ENCODE measurements at regions not wholly inside any gene's neighbourhood (a gene's known extent, or its start where the extent isn't known, plus 50 kb on each side); places are given as distances from the start of the nearest gene placed in this dataset.

DNA sequence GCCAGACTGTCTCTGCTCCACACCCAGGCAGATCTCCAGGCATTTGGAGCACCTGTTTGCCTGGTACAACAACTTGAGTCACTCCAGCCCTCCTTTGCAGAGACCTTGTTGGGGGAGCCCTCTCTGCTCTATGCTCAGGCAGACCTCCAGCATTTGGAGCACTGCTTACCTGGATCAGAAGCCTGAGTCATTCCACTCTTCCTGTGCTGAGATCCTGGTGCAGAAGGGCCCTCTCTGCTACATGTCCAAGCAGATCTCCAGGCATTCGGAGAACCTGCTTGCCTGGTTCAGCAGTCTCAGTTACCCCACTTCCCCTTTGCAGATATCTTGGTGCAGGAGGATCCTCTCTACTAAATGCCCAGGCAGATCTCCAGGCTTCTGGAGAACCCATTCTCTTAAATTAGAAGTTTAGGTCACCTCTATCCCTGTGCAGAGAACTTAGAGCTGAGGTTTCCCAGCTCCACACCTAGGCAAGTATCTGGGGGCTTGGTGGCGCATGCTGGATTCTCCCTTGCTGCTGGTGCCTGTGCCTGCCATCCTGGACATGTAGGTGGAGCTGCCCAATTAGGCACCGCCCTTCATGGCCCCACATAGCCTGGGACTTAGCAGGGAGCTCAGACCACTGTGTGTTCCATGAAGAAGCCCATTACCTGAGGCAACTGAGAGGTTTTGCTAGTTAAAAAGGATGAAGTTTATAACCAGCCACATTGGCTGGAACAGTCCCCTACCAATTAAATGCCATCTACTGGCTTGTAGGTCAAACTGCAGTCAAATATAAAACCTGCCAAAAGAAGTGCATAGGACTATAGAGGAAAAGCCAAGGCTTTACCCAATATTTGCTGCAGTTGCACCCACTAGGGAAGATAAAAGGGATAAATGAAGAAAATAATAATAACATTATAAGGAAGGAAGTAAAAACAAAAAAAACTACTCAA, 97.6 kb upstream of the SLITRK6 start:
- no peak for DNase-seq (ENCODE audit: low spot score)

DNA sequence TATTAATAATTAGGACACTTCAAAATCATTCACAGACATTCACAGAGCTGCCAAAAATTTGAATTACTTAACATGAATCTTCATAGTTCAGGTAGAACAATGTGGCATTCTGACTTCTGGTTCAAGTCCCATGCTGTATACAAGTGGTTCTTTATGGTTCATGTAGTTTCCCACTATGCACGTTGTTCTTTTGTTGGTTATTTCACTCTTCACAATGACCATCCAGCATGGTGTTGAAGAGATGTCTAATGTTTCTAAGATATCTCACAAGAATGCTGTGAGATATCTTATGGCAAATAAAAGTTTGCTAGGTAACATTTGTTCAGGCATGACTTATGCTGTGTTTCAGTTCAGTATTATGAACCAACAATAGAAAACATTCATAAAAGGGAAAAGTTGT, 88.2 kb upstream of the SLITRK6 start:
- DNase-seq (ENCODE audit: low spot score), result no peak

DNA sequence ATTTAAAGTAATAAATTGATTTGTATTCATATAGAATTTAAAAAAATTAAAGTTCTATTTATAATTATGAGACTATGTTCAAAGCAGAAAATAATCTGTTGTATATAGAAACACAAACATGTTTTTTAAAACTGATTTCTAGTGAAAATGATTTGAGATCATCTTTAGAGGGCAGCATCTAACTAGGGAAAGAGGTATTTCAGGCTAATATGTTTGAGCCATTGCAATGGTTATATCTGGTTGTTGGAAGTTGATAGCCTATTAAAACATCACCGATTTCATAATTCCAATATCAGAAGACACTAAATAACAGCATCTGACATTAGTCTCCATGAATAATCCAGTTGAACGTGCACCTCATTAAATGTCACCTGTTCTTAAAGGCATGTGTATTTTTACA, 79.8 kb upstream of the SLITRK6 start:
- no peak for DNase-seq (ENCODE audit: low spot score)

DNA sequence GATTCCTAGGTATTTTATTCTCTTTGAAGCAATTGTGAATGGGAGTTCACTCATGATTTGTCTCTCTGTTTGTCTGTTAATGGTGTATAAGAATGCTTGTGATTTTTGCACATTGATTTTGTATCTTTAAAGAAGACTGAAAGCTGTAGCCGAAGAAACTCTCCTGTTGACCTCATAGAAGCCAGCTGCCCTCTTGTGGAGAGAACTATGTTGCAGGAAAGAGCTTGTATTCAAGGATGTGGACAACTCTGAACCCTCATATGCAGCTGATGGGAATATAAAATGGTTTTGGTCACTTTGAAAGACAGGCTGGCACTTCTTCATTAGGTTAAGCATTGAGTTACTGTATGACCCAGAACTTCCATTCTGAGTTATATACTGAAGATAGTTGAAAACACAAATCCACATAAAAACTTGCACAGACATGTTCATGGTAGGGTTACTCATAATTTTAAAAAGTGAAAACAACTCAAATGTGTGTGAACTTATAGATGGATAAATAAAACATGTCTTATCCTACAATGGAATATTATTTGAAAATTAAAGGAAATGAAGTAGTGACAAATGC, 65.8 kb upstream of the SLITRK6 start:
- DNase-seq (ENCODE audit: low spot score), result no peak

DNA sequence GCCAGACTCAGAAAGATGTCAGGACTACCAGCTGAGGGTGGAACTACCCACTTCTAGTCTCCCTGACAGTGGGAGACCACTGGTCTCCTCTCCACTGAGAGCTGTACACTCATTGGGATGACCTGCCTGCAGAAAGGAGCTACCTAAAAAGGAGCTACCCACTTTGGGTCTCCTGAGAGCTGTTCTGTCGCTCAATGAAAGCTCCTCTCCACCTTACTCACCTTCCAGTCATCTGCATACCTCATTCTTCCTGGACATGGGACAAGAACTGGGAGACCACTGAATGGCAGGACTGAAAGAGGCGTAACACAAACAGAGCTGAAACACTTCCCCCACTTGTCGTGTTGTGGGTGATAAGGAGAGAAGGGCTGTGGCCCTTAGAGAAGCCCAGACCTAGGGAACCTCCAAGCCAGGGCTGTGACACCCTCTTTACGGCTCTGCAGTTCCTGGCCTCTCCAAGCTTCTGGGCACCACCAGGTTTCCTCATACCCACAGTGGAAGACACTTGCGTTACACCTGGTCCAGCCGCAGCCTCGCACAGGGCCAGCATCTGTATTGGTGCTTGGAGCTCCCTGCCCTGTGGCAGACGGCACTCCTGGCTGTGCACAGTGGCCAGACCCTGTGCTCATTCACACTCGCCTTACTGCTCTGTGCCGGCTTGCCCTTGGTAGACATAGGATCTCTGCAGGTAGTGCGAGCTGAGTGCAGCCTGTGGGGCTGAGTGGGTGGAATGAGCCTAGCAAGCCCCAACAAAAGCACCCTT, 54.9 kb upstream of the SLITRK6 start:
- DNase-seq (ENCODE audit: low spot score), result no peak

DNA sequence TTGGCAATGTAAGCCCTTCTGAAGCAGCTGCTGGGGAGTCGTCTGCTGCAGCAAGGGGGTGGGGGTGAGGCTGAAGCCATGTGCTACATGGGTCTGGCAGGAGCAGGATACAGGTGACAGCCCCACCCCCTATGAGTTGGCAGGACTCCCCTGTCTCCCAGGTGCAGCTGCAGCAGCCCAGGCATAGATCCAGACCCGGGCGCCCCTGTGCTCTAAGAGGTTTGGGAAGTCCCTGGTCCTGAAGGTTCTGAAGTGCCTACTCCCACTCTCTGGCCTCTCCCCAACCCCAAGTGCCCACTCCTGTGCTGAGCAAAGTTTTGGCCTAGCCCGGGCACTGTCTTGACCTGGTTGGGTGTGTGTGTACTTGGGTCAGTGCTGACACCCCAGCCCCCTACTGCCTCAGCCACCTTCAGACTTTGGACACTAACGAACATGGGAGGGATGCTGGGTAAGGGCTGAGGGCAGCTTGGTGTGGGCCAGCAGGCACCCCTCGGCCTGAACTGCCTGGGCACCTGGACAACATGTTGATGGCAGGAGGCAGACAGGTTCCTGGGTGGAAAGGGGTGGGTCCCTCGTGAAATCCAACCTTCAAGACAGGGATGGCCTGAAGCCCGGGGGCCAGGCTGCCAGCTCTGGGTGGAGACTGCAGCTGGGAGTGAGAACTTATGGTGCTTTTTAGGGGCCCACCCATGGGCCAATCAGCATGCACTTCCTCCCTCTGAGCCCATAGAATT, 54.1 kb upstream of the SLITRK6 start:
- DNase-seq (ENCODE audit: low spot score), result no peak
